HepG2 (cell line): ENCODE measurements at regions not wholly inside any gene's neighbourhood (a gene's known extent, or its start where the extent isn't known, plus 50 kb on each side); places are given as distances from the start of the nearest gene placed in this dataset.

Experiments
- ARNTL ChIP-seq: sonication (generic); formaldehyde crosslinking; IDR thresholded peaks from 2 replicates; pipeline ENCODE4 v1.4.0; 2020; ENCODE audit warnings: mild to moderate bottlenecking, missing genetic modification reagents
- HMG20B ChIP-seq: conservative IDR thresholded peaks from 2 replicates; pipeline ENCODE4 v1.6.1; 2016; ENCODE audit warnings: missing genetic modification reagents, missing compliant biosample characterization
- MIER3 ChIP-seq: IDR thresholded peaks from 2 replicates; pipeline ENCODE4 v1.6.1; 2016; ENCODE audit warnings: missing compliant biosample characterization, borderline replicate concordance
- NAIF1 ChIP-seq: sonication (generic); formaldehyde crosslinking; IDR thresholded peaks from 2 replicates; pipeline ENCODE4 v1.5.0; 2020; ENCODE audit warnings: mild to moderate bottlenecking, missing genetic modification reagents, borderline replicate concordance
- NFIC ChIP-seq: IDR thresholded peaks from 2 replicates; pipeline ENCODE4 v1.6.1; 2012; ENCODE audit warnings: mild to moderate bottlenecking, low read length, inconsistent platforms
- SIX4 ChIP-seq: sonication (generic); formaldehyde crosslinking; IDR thresholded peaks from 2 replicates; pipeline ENCODE4 v1.4.0; 2020; ENCODE audit warnings: missing genetic modification reagents
- ZEB1 ChIP-seq: IDR thresholded peaks from 2 replicates; pipeline ENCODE4 v1.6.1; 2012; ENCODE audit warnings: mild to moderate bottlenecking, low read depth, inconsistent platforms; ENCODE audit not compliant: insufficient replicate concordance
- ZNF160 ChIP-seq: sonication (generic); formaldehyde crosslinking; IDR thresholded peaks from 2 replicates; pipeline ENCODE4 v1.8.0; 2022; ENCODE audit warnings: mild to moderate bottlenecking, inconsistent platforms, missing genetic modification reagents
- TF ChIP-seq, protein P1 (sequence below): sonication (generic); formaldehyde crosslinking; IDR thresholded peaks from 2 replicates; pipeline ENCODE4 v1.4.0; 2020; ENCODE audit warnings: mild to moderate bottlenecking, missing genetic modification reagents
- TF ChIP-seq, protein P2 (sequence below): sonication (generic); formaldehyde crosslinking; IDR thresholded peaks from 2 replicates; pipeline ENCODE4 v1.9.0; 2021; ENCODE audit warnings: mild to moderate bottlenecking, missing genetic modification reagents
- TF ChIP-seq, protein P3 (sequence below): sonication (generic); formaldehyde crosslinking; IDR thresholded peaks from 2 replicates; pipeline ENCODE4 v1.8.0; 2022; ENCODE audit warnings: missing genetic modification reagents, mild to moderate bottlenecking, inconsistent platforms, borderline replicate concordance
- TF ChIP-seq, protein P4 (sequence below): sonication (generic); formaldehyde crosslinking; IDR thresholded peaks from 2 replicates; pipeline ENCODE4 v1.4.0; 2020; ENCODE audit warnings: mild to moderate bottlenecking, missing genetic modification reagents

DNA sequence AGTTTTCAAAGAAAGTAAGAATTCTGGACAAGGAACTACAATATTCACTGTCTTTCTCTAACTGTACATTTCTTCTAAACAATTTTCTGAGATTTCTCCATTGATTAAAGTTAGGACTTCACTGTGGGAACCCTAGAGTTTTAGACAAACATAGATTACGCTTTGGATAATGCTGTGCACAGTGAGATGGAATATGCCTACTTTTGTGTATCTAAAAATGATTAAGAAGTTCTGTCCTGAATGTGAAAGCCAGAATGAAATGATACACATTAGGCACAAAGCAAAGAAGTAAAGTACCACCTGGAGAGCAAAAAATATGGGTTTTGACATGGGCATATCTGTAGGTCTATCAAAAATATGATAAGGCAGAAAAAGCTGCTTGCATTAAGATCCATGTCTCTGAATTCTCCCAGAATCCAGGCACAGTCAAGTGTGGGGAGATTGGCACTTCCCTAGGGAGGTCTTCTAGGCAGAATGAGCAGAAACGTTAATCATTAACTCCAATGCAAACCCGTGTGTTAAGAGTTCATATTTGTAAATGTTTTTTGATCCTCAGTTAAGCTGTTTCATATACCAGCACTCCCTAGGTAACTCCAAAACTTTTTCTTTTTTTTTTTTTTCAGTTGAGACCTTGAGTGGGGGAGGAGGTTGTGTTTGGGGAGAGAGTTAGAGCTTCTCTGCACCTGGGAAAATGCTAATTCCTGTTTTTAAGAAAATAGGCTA is 467.1 kb downstream of the LMO4 start (continued):
- 0 out of 2 replicates have a peak, but pooled peaks have one; percentile 18 for TF ChIP-seq SIX4 (CRISPR knock-in tag)
- no peak for TF ChIP-seq NAIF1 (CRISPR knock-in tag)
- TF ChIP-seq ZNF160 (CRISPR knock-in tag) = no peak
- no peak for TF ChIP-seq HMG20B (CRISPR knock-in tag)
- TF ChIP-seq ZEB1 = peak; percentile 19
- no peak for TF ChIP-seq ARNTL (CRISPR knock-in tag)
- TF ChIP-seq, protein P1, sequence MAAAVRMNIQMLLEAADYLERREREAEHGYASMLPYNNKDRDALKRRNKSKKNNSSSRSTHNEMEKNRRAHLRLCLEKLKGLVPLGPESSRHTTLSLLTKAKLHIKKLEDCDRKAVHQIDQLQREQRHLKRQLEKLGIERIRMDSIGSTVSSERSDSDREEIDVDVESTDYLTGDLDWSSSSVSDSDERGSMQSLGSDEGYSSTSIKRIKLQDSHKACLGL (CRISPR knock-in tag) = no peak
- TF ChIP-seq, protein P2, sequence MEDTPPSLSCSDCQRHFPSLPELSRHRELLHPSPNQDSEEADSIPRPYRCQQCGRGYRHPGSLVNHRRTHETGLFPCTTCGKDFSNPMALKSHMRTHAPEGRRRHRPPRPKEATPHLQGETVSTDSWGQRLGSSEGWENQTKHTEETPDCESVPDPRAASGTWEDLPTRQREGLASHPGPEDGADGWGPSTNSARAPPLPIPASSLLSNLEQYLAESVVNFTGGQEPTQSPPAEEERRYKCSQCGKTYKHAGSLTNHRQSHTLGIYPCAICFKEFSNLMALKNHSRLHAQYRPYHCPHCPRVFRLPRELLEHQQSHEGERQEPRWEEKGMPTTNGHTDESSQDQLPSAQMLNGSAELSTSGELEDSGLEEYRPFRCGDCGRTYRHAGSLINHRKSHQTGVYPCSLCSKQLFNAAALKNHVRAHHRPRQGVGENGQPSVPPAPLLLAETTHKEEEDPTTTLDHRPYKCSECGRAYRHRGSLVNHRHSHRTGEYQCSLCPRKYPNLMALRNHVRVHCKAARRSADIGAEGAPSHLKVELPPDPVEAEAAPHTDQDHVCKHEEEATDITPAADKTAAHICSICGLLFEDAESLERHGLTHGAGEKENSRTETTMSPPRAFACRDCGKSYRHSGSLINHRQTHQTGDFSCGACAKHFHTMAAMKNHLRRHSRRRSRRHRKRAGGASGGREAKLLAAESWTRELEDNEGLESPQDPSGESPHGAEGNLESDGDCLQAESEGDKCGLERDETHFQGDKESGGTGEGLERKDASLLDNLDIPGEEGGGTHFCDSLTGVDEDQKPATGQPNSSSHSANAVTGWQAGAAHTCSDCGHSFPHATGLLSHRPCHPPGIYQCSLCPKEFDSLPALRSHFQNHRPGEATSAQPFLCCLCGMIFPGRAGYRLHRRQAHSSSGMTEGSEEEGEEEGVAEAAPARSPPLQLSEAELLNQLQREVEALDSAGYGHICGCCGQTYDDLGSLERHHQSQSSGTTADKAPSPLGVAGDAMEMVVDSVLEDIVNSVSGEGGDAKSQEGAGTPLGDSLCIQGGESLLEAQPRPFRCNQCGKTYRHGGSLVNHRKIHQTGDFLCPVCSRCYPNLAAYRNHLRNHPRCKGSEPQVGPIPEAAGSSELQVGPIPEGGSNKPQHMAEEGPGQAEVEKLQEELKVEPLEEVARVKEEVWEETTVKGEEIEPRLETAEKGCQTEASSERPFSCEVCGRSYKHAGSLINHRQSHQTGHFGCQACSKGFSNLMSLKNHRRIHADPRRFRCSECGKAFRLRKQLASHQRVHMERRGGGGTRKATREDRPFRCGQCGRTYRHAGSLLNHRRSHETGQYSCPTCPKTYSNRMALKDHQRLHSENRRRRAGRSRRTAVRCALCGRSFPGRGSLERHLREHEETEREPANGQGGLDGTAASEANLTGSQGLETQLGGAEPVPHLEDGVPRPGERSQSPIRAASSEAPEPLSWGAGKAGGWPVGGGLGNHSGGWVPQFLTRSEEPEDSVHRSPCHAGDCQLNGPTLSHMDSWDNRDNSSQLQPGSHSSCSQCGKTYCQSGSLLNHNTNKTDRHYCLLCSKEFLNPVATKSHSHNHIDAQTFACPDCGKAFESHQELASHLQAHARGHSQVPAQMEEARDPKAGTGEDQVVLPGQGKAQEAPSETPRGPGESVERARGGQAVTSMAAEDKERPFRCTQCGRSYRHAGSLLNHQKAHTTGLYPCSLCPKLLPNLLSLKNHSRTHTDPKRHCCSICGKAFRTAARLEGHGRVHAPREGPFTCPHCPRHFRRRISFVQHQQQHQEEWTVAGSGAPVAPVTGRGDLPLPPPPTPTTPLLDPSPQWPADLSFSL (CRISPR knock-in tag) = no peak
- TF ChIP-seq NFIC = peak; percentile 53; the same call in 1 of the 2 replicates
- TF ChIP-seq, protein P3, sequence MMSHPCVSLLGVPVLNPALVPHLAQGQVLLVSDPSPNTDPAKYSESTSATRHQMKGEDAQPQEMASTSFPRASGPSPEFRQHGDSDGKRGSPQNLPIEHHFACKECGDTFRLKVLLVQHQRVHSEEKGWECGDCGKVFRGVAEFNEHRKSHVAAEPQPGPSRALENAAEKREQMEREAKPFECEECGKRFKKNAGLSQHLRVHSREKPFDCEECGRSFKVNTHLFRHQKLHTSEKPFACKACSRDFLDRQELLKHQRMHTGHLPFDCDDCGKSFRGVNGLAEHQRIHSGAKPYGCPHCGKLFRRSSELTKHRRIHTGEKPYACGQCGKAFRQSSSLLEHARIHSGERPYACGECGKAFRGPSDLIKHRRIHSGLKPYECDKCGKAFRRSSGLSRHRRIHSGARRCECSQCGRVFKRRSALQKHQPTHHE = no peak
- TF ChIP-seq, protein P4, sequence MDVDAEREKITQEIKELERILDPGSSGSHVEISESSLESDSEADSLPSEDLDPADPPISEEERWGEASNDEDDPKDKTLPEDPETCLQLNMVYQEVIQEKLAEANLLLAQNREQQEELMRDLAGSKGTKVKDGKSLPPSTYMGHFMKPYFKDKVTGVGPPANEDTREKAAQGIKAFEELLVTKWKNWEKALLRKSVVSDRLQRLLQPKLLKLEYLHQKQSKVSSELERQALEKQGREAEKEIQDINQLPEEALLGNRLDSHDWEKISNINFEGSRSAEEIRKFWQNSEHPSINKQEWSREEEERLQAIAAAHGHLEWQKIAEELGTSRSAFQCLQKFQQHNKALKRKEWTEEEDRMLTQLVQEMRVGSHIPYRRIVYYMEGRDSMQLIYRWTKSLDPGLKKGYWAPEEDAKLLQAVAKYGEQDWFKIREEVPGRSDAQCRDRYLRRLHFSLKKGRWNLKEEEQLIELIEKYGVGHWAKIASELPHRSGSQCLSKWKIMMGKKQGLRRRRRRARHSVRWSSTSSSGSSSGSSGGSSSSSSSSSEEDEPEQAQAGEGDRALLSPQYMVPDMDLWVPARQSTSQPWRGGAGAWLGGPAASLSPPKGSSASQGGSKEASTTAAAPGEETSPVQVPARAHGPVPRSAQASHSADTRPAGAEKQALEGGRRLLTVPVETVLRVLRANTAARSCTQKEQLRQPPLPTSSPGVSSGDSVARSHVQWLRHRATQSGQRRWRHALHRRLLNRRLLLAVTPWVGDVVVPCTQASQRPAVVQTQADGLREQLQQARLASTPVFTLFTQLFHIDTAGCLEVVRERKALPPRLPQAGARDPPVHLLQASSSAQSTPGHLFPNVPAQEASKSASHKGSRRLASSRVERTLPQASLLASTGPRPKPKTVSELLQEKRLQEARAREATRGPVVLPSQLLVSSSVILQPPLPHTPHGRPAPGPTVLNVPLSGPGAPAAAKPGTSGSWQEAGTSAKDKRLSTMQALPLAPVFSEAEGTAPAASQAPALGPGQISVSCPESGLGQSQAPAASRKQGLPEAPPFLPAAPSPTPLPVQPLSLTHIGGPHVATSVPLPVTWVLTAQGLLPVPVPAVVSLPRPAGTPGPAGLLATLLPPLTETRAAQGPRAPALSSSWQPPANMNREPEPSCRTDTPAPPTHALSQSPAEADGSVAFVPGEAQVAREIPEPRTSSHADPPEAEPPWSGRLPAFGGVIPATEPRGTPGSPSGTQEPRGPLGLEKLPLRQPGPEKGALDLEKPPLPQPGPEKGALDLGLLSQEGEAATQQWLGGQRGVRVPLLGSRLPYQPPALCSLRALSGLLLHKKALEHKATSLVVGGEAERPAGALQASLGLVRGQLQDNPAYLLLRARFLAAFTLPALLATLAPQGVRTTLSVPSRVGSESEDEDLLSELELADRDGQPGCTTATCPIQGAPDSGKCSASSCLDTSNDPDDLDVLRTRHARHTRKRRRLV (CRISPR knock-in tag) = 0 out of 2 replicates have a peak, but pooled peaks have one; percentile 12
- peak; percentile 32; the same call in 1 of the 2 replicates for TF ChIP-seq MIER3
